Activated naive CD8-positive, alpha-beta T cell treated with anti-CD3 and anti-CD28 coated beads, Interleukin-2, amount 50 U/mL, for 24 hours (primary cell): ENCODE measurements at regions not wholly inside any gene's neighbourhood (a gene's known extent, or its start where the extent isn't known, plus 50 kb on each side); places are given as distances from the start of the nearest gene placed in this dataset.

ENCODE experiments used
- ATAC-seq: fragments of 150-1000 bp; cut with Tn5 transposase; one replicate; pipeline ENCODE4 v1.10.0; 2021
- DNase-seq: peaks from one replicate; pipeline ENCODE4 v3.0.0; 2021
- H3K27ac Mint-ChIP-seq: one replicate; pipeline ENCODE4 v1.8.0; 2021; ENCODE audit warnings: mild to moderate bottlenecking, mixed read lengths
- H3K27me3 Mint-ChIP-seq: one replicate; pipeline ENCODE4 v1.8.0; 2021; ENCODE audit warnings: mixed read lengths
- H3K36me3 Mint-ChIP-seq: one replicate; pipeline ENCODE4 v1.8.0; 2021; ENCODE audit warnings: low read depth, mixed read lengths
- H3K4me1 Mint-ChIP-seq: one replicate; pipeline ENCODE4 v1.8.0; 2021; ENCODE audit warnings: mixed read lengths
- H3K4me3 Mint-ChIP-seq: one replicate; pipeline ENCODE4 v1.8.0; 2021; ENCODE audit warnings: mild to moderate bottlenecking, moderate library complexity, mixed read lengths
- H3K9me3 Mint-ChIP-seq: one replicate; pipeline ENCODE4 v1.8.0; 2021; ENCODE audit warnings: mixed read lengths

- Mint-ChIP-seq H3K9me3 (peaks cover 3% of the 10 kb centered on the region), H3K36me3 (no peaks in the 10 kb centered on the region), H3K4me3 (no peak overlapping the region), H3K27ac (no peak overlapping the region), H3K4me1 (no peaks in the 10 kb centered on the region), H3K27me3 (peaks cover 20% of the 10 kb centered on the region)
- ATAC-seq, result no peak
- no peak for DNase-seq
Observed at GRCh38 chrX:943035-943434, 269.4 kb downstream of the CRLF2 start.

- H3K4me1 Mint-ChIP-seq, result no peaks in the 10 kb centered on the region
- H3K9me3 Mint-ChIP-seq, result no peaks in the 10 kb centered on the region
- DNase-seq (no peak), ATAC-seq (no peak)
- H3K27me3 Mint-ChIP-seq, result peaks cover 20% of the 10 kb centered on the region
- no peak overlapping the region for H3K27ac Mint-ChIP-seq
- no peak overlapping the region for H3K4me3 Mint-ChIP-seq
- no peaks in the 10 kb centered on the region for H3K36me3 Mint-ChIP-seq
Observed at GRCh38 chrX:940691-941090, 271.8 kb downstream of the CRLF2 start.

- Mint-ChIP-seq H3K4me3 (no peak overlapping the region), H3K27ac (no peak overlapping the region)
Observed at GRCh38 chrX:936979-937769, 275.3 kb downstream of the CRLF2 start.

GRCh38 chrX:933611-934010 lies 278.8 kb downstream of the CRLF2 start:
- Mint-ChIP-seq H3K27ac (no peak overlapping the region), H3K4me1 (no peaks in the 10 kb centered on the region), H3K9me3 (no peaks in the 10 kb centered on the region), H3K36me3 (no peaks in the 10 kb centered on the region), H3K4me3 (no peak overlapping the region), H3K27me3 (peaks cover 2% of the 10 kb centered on the region)
- DNase-seq (no peak), ATAC-seq (no peak)

More at GRCh38 chrX:936979-937769, 275.3 kb downstream of the CRLF2 start:
- ATAC-seq (no peak), DNase-seq (no peak)
- Mint-ChIP-seq H3K27me3 (peaks cover 20% of the 10 kb centered on the region), H3K9me3 (no peaks in the 10 kb centered on the region), H3K4me1 (no peaks in the 10 kb centered on the region), H3K36me3 (no peaks in the 10 kb centered on the region)

- Mint-ChIP-seq H3K36me3 (no peaks in the 10 kb centered on the region), H3K27ac (no peak overlapping the region), H3K4me1 (no peaks in the 10 kb centered on the region), H3K27me3 (peaks cover 2% of the 10 kb centered on the region), H3K4me3 (no peak overlapping the region), H3K9me3 (no peaks in the 10 kb centered on the region)
- no peak for DNase-seq
- no peak for ATAC-seq
Observed at GRCh38 chrX:928606-929005, 283.8 kb downstream of the CRLF2 start.

- Mint-ChIP-seq H3K36me3 (no peaks in the 10 kb centered on the region), H3K9me3 (no peaks in the 10 kb centered on the region), H3K27ac (no peak overlapping the region), H3K27me3 (peaks cover 2% of the 10 kb centered on the region), H3K4me3 (no peak overlapping the region), H3K4me1 (no peaks in the 10 kb centered on the region)
- DNase-seq (no peak), ATAC-seq (no peak)
Observed at GRCh38 chrX:926991-927390, 285.5 kb downstream of the CRLF2 start.

- no peaks in the 10 kb centered on the region for H3K9me3 Mint-ChIP-seq
- peaks cover 2% of the 10 kb centered on the region for H3K27me3 Mint-ChIP-seq
- no peak overlapping the region for H3K27ac Mint-ChIP-seq
- no peaks in the 10 kb centered on the region for H3K4me1 Mint-ChIP-seq
- ATAC-seq (no peak), DNase-seq (no peak)
- H3K36me3 Mint-ChIP-seq, result no peaks in the 10 kb centered on the region
- H3K4me3 Mint-ChIP-seq, result no peak overlapping the region
Observed at GRCh38 chrX:926070-926469, 286.4 kb downstream of the CRLF2 start.

- no peak for ATAC-seq
Observed at GRCh38 chrX:925652-926061, 286.8 kb downstream of the CRLF2 start.

GRCh38 chrX:925094-925493 lies 287.4 kb downstream of the CRLF2 start:
- no peak for ATAC-seq
- Mint-ChIP-seq H3K4me3 (no peak overlapping the region), H3K36me3 (no peaks in the 10 kb centered on the region), H3K9me3 (no peaks in the 10 kb centered on the region), H3K4me1 (no peaks in the 10 kb centered on the region), H3K27ac (no peak overlapping the region), H3K27me3 (peaks cover 2% of the 10 kb centered on the region)
- no peak for DNase-seq

More at GRCh38 chrX:925652-926061, 286.8 kb downstream of the CRLF2 start:
- H3K27ac Mint-ChIP-seq, result no peak overlapping the region
- no peaks in the 10 kb centered on the region for H3K4me1 Mint-ChIP-seq
- DNase-seq, result no peak
- no peaks in the 10 kb centered on the region for H3K36me3 Mint-ChIP-seq
- H3K4me3 Mint-ChIP-seq, result no peak overlapping the region
- H3K9me3 Mint-ChIP-seq, result no peaks in the 10 kb centered on the region
- H3K27me3 Mint-ChIP-seq, result peaks cover 2% of the 10 kb centered on the region

GRCh38 chrX:924017-924416 lies 288.4 kb downstream of the CRLF2 start:
- ATAC-seq (no peak), DNase-seq (no peak)
- no peaks in the 10 kb centered on the region for H3K9me3 Mint-ChIP-seq
- no peaks in the 10 kb centered on the region for H3K27me3 Mint-ChIP-seq
- H3K27ac Mint-ChIP-seq, result no peak overlapping the region
- H3K36me3 Mint-ChIP-seq, result no peaks in the 10 kb centered on the region
- H3K4me3 Mint-ChIP-seq, result no peak overlapping the region
- H3K4me1 Mint-ChIP-seq, result no peaks in the 10 kb centered on the region

GRCh38 chrX:920234-920799 lies 289.7 kb downstream of the SHOX start:
- Mint-ChIP-seq H3K36me3 (no peaks in the 10 kb centered on the region), H3K27ac (no peak overlapping the region), H3K9me3 (no peaks in the 10 kb centered on the region), H3K4me3 (no peak overlapping the region), H3K4me1 (no peaks in the 10 kb centered on the region), H3K27me3 (no peaks in the 10 kb centered on the region)
- no peak for DNase-seq
- ATAC-seq, result no peak

GRCh38 chrX:916230-916599 lies 285.6 kb downstream of the SHOX start:
- no peaks in the 10 kb centered on the region for H3K27me3 Mint-ChIP-seq
- H3K27ac Mint-ChIP-seq, result no peak overlapping the region
- DNase-seq (no peak), ATAC-seq (no peak)
- no peaks in the 10 kb centered on the region for H3K9me3 Mint-ChIP-seq
- no peaks in the 10 kb centered on the region for H3K36me3 Mint-ChIP-seq
- no peaks in the 10 kb centered on the region for H3K4me1 Mint-ChIP-seq
- no peak overlapping the region for H3K4me3 Mint-ChIP-seq

- Mint-ChIP-seq H3K27me3 (no peaks in the 10 kb centered on the region), H3K9me3 (no peaks in the 10 kb centered on the region), H3K4me1 (no peaks in the 10 kb centered on the region), H3K4me3 (no peak overlapping the region), H3K36me3 (no peaks in the 10 kb centered on the region), H3K27ac (no peak overlapping the region)
- ATAC-seq, result peak; percentile 86
- DNase-seq, result peak; percentile 5
Observed at GRCh38 chrX:915427-916229, 285.0 kb downstream of the SHOX start.

- Mint-ChIP-seq H3K27me3 (no peaks in the 10 kb centered on the region), H3K27ac (no peak overlapping the region), H3K4me1 (no peaks in the 10 kb centered on the region), H3K4me3 (no peak overlapping the region), H3K9me3 (peaks cover 5% of the 10 kb centered on the region), H3K36me3 (no peaks in the 10 kb centered on the region)
- no peak for ATAC-seq
- DNase-seq, result no peak
Observed at GRCh38 chrX:914206-914605, 283.6 kb downstream of the SHOX start.

- no peak overlapping the region for H3K4me3 Mint-ChIP-seq
- H3K36me3 Mint-ChIP-seq, result no peaks in the 10 kb centered on the region
- no peak for ATAC-seq
- no peak for DNase-seq
- peaks cover 7% of the 10 kb centered on the region for H3K9me3 Mint-ChIP-seq
- no peaks in the 10 kb centered on the region for H3K27me3 Mint-ChIP-seq
- H3K4me1 Mint-ChIP-seq, result no peaks in the 10 kb centered on the region
- no peak overlapping the region for H3K27ac Mint-ChIP-seq
Observed at GRCh38 chrX:912677-913076, 282.1 kb downstream of the SHOX start.
